ENCODE measurements at regions not wholly inside any gene's neighbourhood (a gene's known extent, or its start where the extent isn't known, plus 50 kb on each side); places are given as distances from the start of the nearest gene placed in this dataset.

DNA sequence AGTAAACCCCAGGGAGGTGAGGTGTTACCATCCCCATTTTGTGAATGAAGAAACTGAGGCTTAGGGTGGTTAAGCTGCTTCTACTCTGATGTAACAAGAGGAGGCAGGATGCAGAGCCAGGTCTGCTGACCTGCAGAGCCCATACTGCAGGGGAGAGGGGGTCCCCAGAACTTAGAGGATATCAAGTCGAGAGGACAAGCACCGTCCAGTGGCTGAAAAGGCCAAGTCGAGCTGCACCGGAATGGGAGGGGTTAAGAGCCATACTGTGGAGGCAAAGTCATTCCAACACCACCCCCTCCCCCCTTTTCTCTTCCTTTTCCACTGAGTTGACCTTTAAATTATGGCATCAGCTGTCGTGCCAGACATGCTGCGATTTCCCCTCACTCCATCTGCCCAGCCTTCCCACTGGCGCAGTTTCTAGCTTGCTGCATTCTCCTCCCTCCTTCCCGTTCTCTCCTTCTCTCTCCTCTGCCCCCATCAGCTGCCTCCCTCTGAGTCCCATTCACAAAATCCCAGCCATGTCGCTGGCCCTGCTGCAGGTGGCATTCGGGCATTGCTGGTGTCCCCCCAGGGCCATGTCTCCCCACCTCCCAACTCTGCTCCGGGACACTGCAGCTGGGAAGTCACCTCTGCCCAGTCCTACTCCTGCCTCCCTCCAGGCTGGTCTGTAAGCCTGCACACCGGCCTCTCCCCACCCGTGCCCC is 346.9 kb downstream of the DYSF start:
- DNase-seq (ENCODE audit: extremely low read depth, insufficient read length): no peak
- Histone ChIP-seq H3K36me3 (ENCODE audit: control insufficient read depth, insufficient read depth, low read length) (no peaks in the 10 kb centered on the region), H3K27me3 (replicated peaks; ENCODE audit: control insufficient read depth, insufficient read depth, low read length) (no peaks in the 10 kb centered on the region; the same call in 1 of the 2 replicates), H3K4me3 (replicated peaks; ENCODE audit: low read depth, low read length) (no peak overlapping the region)
- TF ChIP-seq, protein P1, sequence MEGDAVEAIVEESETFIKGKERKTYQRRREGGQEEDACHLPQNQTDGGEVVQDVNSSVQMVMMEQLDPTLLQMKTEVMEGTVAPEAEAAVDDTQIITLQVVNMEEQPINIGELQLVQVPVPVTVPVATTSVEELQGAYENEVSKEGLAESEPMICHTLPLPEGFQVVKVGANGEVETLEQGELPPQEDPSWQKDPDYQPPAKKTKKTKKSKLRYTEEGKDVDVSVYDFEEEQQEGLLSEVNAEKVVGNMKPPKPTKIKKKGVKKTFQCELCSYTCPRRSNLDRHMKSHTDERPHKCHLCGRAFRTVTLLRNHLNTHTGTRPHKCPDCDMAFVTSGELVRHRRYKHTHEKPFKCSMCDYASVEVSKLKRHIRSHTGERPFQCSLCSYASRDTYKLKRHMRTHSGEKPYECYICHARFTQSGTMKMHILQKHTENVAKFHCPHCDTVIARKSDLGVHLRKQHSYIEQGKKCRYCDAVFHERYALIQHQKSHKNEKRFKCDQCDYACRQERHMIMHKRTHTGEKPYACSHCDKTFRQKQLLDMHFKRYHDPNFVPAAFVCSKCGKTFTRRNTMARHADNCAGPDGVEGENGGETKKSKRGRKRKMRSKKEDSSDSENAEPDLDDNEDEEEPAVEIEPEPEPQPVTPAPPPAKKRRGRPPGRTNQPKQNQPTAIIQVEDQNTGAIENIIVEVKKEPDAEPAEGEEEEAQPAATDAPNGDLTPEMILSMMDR (IDR thresholded peaks at IDR 0.05; ENCODE audit: insufficient read depth, low read length, poor library complexity, severe bottlenecking): no peak

DNA sequence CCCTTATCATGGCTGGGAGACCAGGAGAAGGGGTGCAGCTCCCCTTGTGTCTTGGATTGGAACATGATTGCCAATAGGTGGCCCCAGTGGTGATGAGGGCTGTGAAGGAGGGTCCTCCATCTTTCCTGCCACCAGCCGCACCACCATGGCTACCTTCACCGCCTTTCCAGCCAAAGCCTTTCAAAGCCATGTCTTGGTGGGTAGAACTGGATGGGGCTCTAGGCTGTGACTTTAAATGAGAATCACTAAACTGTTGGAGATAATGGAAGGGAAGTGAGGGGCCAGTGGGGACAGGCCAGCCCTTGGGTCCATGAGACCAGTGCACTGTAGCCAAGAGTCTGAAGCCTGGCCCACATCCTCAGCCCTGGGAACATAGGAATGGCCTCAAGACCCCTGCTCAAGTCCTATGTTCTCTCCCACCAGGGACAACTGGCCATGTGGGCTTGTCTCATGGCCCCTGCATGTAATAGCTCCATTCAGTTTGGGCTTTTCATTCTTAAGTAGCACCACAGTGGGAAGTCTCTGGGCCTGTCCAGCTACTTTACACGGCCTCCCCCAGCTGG is 345.7 kb downstream of the DYSF start:
- H3K4me3 ChIP-seq (replicated peaks; ENCODE audit: low read depth, low read length): no peak overlapping the region
- DNase-seq (ENCODE audit: extremely low read depth, insufficient read length): no peak
- TF ChIP-seq, protein P1 (IDR thresholded peaks at IDR 0.05; ENCODE audit: insufficient read depth, low read length, poor library complexity, severe bottlenecking): no peak

DNA sequence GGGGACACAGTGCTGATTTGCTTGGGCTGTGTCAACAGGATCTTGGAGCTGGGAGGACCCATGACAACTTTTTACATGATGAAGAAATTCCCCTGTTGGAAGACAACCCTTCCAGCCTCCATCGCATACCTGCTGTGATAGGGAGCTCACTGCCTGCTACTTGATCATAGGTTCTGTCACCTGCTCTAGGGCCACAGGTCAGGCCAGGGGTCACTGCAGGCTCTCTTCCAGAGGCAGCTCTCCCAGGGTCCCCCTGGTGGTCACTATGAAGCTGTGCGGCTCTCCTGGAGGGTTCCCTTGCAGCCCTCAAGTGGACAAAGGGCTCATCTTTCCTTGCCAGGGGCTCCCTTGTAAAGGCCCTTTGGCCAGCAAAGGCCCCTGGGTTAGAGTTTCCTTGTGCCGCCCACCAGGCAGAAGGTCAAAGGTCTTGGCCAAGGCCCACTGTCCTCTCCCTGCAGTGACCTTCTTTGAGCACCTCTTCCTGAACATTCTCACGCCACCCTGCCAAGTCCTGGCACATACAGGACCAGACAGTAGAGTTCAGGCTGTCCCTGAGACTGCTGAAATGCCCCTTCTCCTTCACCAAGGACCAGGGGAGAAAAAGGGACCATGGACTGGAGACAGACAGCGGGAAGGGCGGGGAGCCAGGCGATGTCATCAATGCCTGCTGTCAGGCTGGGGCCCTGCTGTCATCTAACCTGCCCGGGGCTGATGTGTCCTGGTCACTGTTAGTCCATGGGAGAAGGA is 345.1 kb downstream of the DYSF start:
- Histone ChIP-seq H3K27me3 (replicated peaks; ENCODE audit: control insufficient read depth, insufficient read depth, low read length) (no peaks in the 10 kb centered on the region; the same call in 1 of the 2 replicates), H3K36me3 (ENCODE audit: control insufficient read depth, insufficient read depth, low read length) (no peaks in the 10 kb centered on the region), H3K4me3 (replicated peaks; ENCODE audit: low read depth, low read length) (no peak overlapping the region)
- no peak for DNase-seq (ENCODE audit: extremely low read depth, insufficient read length)
- TF ChIP-seq, protein P1 (IDR thresholded peaks at IDR 0.05; ENCODE audit: insufficient read depth, low read length, poor library complexity, severe bottlenecking): peak; percentile 75

More for the DNA sequence above, 345.7 kb downstream of the DYSF start:
- no peaks in the 10 kb centered on the region for H3K36me3 ChIP-seq (ENCODE audit: control insufficient read depth, insufficient read depth, low read length)
- no peaks in the 10 kb centered on the region; the same call in 1 of the 2 replicates for H3K27me3 ChIP-seq (replicated peaks; ENCODE audit: control insufficient read depth, insufficient read depth, low read length)

DNA sequence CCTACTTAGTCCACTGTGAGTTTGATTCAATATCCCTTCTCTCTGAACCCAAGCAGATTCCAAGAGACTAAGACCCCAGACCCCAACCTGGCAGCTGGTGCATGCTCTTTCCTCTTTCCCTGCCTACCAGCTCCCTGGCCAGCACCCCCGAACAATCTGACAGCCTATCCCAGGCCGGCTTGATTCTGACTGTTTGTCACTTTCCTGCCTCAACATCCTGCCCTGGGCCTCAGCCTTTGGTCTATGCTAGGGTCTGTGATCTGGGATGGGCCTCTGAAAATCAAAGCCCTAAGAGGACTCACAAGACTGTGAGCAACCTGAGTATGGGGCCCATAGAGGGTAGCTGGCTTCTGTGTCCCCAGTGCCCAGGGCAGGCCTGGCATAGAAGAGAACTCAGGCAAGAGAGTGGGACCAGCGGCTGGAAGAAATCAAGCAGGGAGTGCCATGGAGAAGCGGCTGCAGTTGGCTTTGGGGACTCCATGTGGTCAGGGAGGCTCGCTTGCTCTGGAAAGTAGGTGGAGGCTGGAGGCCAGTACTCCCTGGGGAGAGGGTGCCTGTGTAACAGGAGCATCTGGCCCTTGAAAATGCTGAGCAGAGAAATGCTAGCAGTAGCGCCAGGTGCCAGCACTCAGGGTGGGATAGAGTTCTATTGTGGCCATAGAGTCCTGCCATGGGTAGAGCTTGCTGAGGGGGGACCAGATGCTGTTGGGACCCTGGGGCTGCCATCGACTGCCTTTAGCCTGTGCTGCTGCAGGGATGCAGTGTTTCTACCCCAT is 343.9 kb downstream of the DYSF start:
- no peak overlapping the region for H3K4me3 ChIP-seq (replicated peaks; ENCODE audit: low read depth, low read length)
- no peaks in the 10 kb centered on the region for H3K36me3 ChIP-seq (ENCODE audit: control insufficient read depth, insufficient read depth, low read length)
- TF ChIP-seq, protein P1 (IDR thresholded peaks at IDR 0.05; ENCODE audit: insufficient read depth, low read length, poor library complexity, severe bottlenecking): no peak
- no peak for DNase-seq (ENCODE audit: extremely low read depth, insufficient read length)
- no peaks in the 10 kb centered on the region; the same call in 1 of the 2 replicates for H3K27me3 ChIP-seq (replicated peaks; ENCODE audit: control insufficient read depth, insufficient read depth, low read length)

DNA sequence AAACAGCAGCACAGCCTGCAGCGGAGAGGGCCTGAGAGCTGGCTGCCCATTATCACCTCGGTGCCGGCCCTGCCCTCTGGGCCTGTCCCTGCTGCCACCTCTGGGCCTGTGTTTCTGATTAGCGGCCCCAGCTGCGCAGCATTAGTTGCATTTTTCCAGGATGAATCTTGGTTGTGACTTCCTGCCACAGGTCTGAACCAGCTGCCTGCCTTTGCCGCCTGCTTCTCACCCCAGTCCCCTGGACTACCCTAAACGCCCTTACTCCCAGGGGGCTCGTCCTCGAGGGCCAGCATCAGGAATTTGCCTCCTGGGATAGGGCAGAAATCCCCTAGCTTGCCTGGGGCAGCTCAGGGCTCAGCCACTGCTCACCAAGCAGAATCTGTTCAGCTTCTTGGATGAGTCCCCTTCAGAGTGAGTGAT is 342.8 kb downstream of the DYSF start:
- Histone ChIP-seq H3K4me3 (replicated peaks; ENCODE audit: low read depth, low read length) (no peak overlapping the region), H3K36me3 (ENCODE audit: control insufficient read depth, insufficient read depth, low read length) (no peaks in the 10 kb centered on the region), H3K27me3 (replicated peaks; ENCODE audit: control insufficient read depth, insufficient read depth, low read length) (no peaks in the 10 kb centered on the region; the same call in 1 of the 2 replicates)
- DNase-seq (ENCODE audit: extremely low read depth, insufficient read length): no peak
- TF ChIP-seq, protein P1 (IDR thresholded peaks at IDR 0.05; ENCODE audit: insufficient read depth, low read length, poor library complexity, severe bottlenecking): no peak

Data from GM06990 (cell line).